ENCODE measurements at regions not wholly inside any gene's neighbourhood (a gene's known extent, or its start where the extent isn't known, plus 50 kb on each side); places are given as distances from the start of the nearest gene placed in this dataset.
A peak's percentile ranks its signal among the peaks of the same experiment; 100 is the strongest.

DNA sequence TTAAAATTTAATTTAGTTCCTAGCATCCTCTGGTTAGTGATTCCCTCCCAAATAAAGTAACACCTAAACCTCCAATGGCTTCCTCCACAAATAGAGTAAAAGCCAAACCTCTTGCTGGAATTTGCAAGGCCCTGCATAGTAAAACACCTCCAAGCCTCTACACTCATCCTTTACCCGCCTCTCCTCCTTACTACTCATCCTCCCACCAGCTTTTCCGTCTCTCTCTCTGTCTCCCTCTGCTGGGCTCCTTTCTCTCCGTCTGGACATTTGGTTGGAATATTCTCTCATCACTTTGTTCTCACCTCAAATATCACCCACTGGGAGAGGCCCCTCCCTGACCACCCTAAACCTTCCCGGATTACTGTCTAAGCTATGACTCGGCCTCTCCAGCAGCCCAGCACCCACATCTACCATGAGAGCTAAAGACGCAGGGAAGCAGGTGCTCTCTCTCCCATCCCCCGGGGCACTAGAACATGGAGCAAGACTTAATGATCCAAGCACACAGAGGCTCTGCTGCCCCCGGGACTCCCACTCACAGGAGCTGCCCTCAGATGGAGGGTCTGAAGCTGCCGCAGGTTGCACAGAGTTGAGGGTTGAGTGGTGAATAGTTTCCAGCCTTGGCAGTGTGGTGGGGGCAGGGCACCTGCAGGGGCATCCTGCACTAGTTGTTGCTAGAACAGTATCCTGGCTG, 167.2 kb downstream of the FBXO15 start:
- no peak overlapping the region for H3K4me2 ChIP-seq
- peak; percentile 72 for TF ChIP-seq CTCF (IDR thresholded peaks at IDR 0.05; ENCODE audit: poor library complexity)
- TF ChIP-seq EZH2phosphoT487 (IDR thresholded peaks at IDR 0.05; ENCODE audit: low read depth, severe bottlenecking, unreplicated experiment): no peak
- H4K20me1 ChIP-seq (ENCODE audit: insufficient read depth, poor library complexity, severe bottlenecking): no peaks in the 10 kb centered on the region
- H3K27ac ChIP-seq: no peak overlapping the region
- H3K9me3 ChIP-seq (ENCODE audit: low read depth): no peaks in the 10 kb centered on the region
- H3K4me3 ChIP-seq: no peak overlapping the region
- no peaks in the 10 kb centered on the region for H3K9me2 ChIP-seq (replicated peaks; ENCODE audit: insufficient read depth)
- no peaks in the 10 kb centered on the region for H3K79me2 ChIP-seq
- peak; percentile 64 for DNase-seq (ENCODE audit: low spot score)
- WGBS (ENCODE audit: low lambda C conversion rate, missing lambda C conversion rate): 50% methylated on average over 9 of the region's 9 CpGs
- H2AFZ ChIP-seq: no peak overlapping the region
- no peaks in the 10 kb centered on the region for H3K27me3 ChIP-seq
- H3K36me3 ChIP-seq (replicated peaks; ENCODE audit: insufficient read depth, low read depth): no peaks in the 10 kb centered on the region
- no peaks in the 10 kb centered on the region for H3K4me1 ChIP-seq (ENCODE audit: insufficient read depth)

DNA sequence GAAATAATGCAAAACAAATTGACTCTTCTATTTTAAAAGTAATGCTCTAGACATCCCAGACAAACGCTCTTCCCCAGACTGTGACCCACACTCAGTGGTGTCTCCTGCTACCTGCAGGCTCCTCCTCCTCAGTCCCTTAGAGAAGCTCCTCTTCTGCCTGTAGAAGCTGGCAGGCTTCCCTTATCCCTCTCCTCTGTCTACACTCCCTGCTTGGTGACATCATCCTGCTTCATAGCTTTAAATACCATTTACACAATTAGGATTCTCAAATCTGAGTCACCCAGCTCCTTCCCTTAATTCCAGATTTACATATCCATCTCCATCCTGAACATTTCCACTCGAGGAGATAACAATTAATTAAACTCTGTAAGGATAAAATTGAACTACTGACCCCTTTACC, 167.9 kb downstream of the FBXO15 start:
- H3K4me3 ChIP-seq: no peak overlapping the region
- DNase-seq (ENCODE audit: low spot score): no peak
- H3K36me3 ChIP-seq (replicated peaks; ENCODE audit: insufficient read depth, low read depth): no peaks in the 10 kb centered on the region
- no peaks in the 10 kb centered on the region for H3K27me3 ChIP-seq
- TF ChIP-seq EZH2phosphoT487 (IDR thresholded peaks at IDR 0.05; ENCODE audit: low read depth, severe bottlenecking, unreplicated experiment) (no peak), CTCF (IDR thresholded peaks at IDR 0.05; ENCODE audit: poor library complexity) (no peak), EZH2 (IDR thresholded peaks at IDR 0.05; ENCODE audit: borderline replicate concordance) (no peak)
- no peak overlapping the region for H2AFZ ChIP-seq
- no peak overlapping the region for H3K4me2 ChIP-seq
- H3K27ac ChIP-seq: no peak overlapping the region
- no peaks in the 10 kb centered on the region for H4K20me1 ChIP-seq (ENCODE audit: insufficient read depth, poor library complexity, severe bottlenecking)
- no peaks in the 10 kb centered on the region for H3K9me2 ChIP-seq (replicated peaks; ENCODE audit: insufficient read depth)
- no peaks in the 10 kb centered on the region for H3K9me3 ChIP-seq (ENCODE audit: low read depth)
- no peaks in the 10 kb centered on the region for H3K4me1 ChIP-seq (ENCODE audit: insufficient read depth)
- 76% methylated on average over 2 of the region's 2 CpGs for WGBS (ENCODE audit: low lambda C conversion rate, missing lambda C conversion rate)
- H3K79me2 ChIP-seq: no peaks in the 10 kb centered on the region

DNA sequence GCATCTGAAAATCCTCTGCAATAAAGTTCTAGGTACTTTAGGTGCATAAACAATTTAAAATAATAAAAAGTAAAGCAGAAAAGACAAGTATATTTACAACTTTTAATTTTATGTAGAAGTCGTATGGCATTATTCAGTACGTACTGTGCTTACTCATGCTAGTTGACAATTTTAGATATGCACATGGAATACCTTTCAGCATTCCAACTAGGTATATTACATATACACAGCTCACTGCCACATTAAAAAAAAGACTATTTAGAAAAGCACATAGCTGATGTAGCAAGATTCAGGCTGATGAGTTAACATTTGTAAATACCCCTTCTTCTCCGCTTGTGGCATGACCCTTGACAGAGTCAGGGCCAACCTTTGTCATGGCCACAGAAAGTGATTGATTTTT, 171.2 kb downstream of the FBXO15 start:
- TF ChIP-seq EZH2 (IDR thresholded peaks at IDR 0.05; ENCODE audit: borderline replicate concordance): no peak
- TF ChIP-seq CTCF (IDR thresholded peaks at IDR 0.05; ENCODE audit: poor library complexity): no peak
- TF ChIP-seq EZH2phosphoT487 (IDR thresholded peaks at IDR 0.05; ENCODE audit: low read depth, severe bottlenecking, unreplicated experiment): no peak
- no peak overlapping the region for H3K27ac ChIP-seq

More for the DNA sequence above, 171.2 kb downstream of the FBXO15 start:
- DNase-seq (ENCODE audit: low spot score): no peak
- Histone ChIP-seq H3K27me3 (no peaks in the 10 kb centered on the region), H3K9me3 (ENCODE audit: low read depth) (no peaks in the 10 kb centered on the region), H3K36me3 (replicated peaks; ENCODE audit: insufficient read depth, low read depth) (no peaks in the 10 kb centered on the region), H3K4me3 (no peak overlapping the region), H3K4me1 (ENCODE audit: insufficient read depth) (no peaks in the 10 kb centered on the region), H2AFZ (no peak overlapping the region), H3K9me2 (replicated peaks; ENCODE audit: insufficient read depth) (no peaks in the 10 kb centered on the region), H3K4me2 (no peak overlapping the region), H3K79me2 (no peaks in the 10 kb centered on the region), H4K20me1 (ENCODE audit: insufficient read depth, poor library complexity, severe bottlenecking) (no peaks in the 10 kb centered on the region)
- 92% methylated on average over 3 of the region's 3 CpGs for WGBS (ENCODE audit: low lambda C conversion rate, missing lambda C conversion rate)

Data from hepatocyte (in vitro differentiated cells).